ENCODE measurements at regions not wholly inside any gene's neighbourhood (a gene's known extent, or its start where the extent isn't known, plus 50 kb on each side); places are given as distances from the start of the nearest gene placed in this dataset.

GRCh38 chr20:60345106-60345505 lies 386.9 kb downstream of the CDH26 start:
- TF ChIP-seq ZFX (IDR thresholded peaks at IDR 0.05) (no peak), CTCF (conservative IDR thresholded peaks at IDR 0.05) (no peak)
- no peak overlapping the region for H3K27ac ChIP-seq

- no peak overlapping the region for H3K27ac ChIP-seq
- no peak for TF ChIP-seq CTCF (conservative IDR thresholded peaks at IDR 0.05)
- no peak for TF ChIP-seq ZFX (IDR thresholded peaks at IDR 0.05)
These were observed 391.2 kb downstream of the CDH26 start for GRCh38 chr20:60349418-60349817.

GRCh38 chr20:60352017-60352416 lies 393.8 kb downstream of the CDH26 start:
- TF ChIP-seq CTCF (conservative IDR thresholded peaks at IDR 0.05): no peak
- TF ChIP-seq ZFX (IDR thresholded peaks at IDR 0.05): no peak
- no peak overlapping the region for H3K27ac ChIP-seq

- no peak for TF ChIP-seq ZFX (IDR thresholded peaks at IDR 0.05)
- no peak for TF ChIP-seq CTCF (conservative IDR thresholded peaks at IDR 0.05)
These were observed 394.4 kb downstream of the CDH26 start for GRCh38 chr20:60352596-60352995.

GRCh38 chr20:60354024-60354580 lies 395.9 kb downstream of the CDH26 start:
- no peak overlapping the region for H3K27ac ChIP-seq
- TF ChIP-seq ZFX (IDR thresholded peaks at IDR 0.05) (no peak), CTCF (conservative IDR thresholded peaks at IDR 0.05) (no peak)

More at GRCh38 chr20:60352596-60352995, 394.4 kb downstream of the CDH26 start:
- H3K27ac ChIP-seq: no peak overlapping the region

- no peak for TF ChIP-seq ZFX (IDR thresholded peaks at IDR 0.05)
- no peak for TF ChIP-seq CTCF (conservative IDR thresholded peaks at IDR 0.05)
- H3K27ac ChIP-seq: no peak overlapping the region
These were observed 399.9 kb downstream of the CDH26 start for GRCh38 chr20:60358101-60358500.

- TF ChIP-seq CTCF (conservative IDR thresholded peaks at IDR 0.05) (no peak), ZFX (IDR thresholded peaks at IDR 0.05) (no peak)
- no peak overlapping the region for H3K27ac ChIP-seq
These were observed 400.8 kb downstream of the CDH26 start for GRCh38 chr20:60359010-60359409.
